Activated T-helper 2 cell treated with anti-CD3 and anti-CD28 coated beads, Interferon-gamma antibody, Interleukin-2, Interleukin-4, amounts not matched to agents 10 μg/mL and 5 μg/mL and 100 μg/mL, durations not matched to agents 14 hours and 24 hours and 36 hours (primary cell): ENCODE measurements at regions not wholly inside any gene's neighbourhood (a gene's known extent, or its start where the extent isn't known, plus 50 kb on each side); places are given as distances from the start of the nearest gene placed in this dataset.
"Not testable (repeated sequence)": the region's sequence is repeated elsewhere in the genome, so short reads cannot be mapped to it uniquely, and the experiment has no call there.

Experiments
- DNase-seq: peaks from one replicate; pipeline ENCODE4 v3.0.0; 2021; ENCODE audit warnings: low spot score
- H3K27ac Mint-ChIP-seq: one replicate; pipeline ENCODE4 v1.8.0; 2021; ENCODE audit warnings: mixed read lengths
- H3K27me3 Mint-ChIP-seq: one replicate; pipeline ENCODE4 v1.8.0; 2021; ENCODE audit warnings: low read depth, mixed read lengths
- H3K36me3 Mint-ChIP-seq: one replicate; pipeline ENCODE4 v1.8.0; 2021; ENCODE audit warnings: low read depth, mixed read lengths
- H3K4me1 Mint-ChIP-seq: one replicate; pipeline ENCODE4 v1.8.0; 2021; ENCODE audit warnings: low read depth, mixed read lengths
- H3K4me3 Mint-ChIP-seq: one replicate; pipeline ENCODE4 v1.8.0; 2021; ENCODE audit warnings: low read depth, mild to moderate bottlenecking, moderate library complexity, mixed read lengths
- H3K9me3 Mint-ChIP-seq: one replicate; pipeline ENCODE4 v1.8.0; 2021; ENCODE audit warnings: mixed read lengths
- intact Hi-C: fragments of 100-400 bp; cut with micrococcal nuclease; formaldehyde crosslinking; loops from one replicate; pipeline ENCODE4 v1.15.1; 2023

DNA sequence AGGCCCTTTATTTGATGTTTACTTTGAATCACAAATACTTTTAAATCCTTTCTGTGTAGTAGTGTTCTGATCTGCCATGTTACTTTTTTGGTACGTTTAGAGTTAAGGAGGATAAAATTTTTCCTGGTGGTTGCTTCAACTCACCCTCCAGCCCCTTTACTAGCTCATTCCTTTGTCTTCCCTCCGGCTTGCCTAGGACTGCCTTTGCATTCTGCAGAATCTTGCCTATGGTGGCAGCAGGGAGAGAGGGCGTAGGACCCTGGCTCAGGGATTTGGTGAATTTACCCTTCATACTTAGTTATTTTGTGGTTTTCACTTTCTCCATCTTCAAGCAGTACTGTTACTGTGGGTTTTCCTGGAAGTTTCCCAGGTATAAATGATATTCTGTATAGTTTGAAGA, 833.5 kb downstream of the XPNPEP1 start:
- Mint-ChIP-seq H3K36me3 (no peaks in the 10 kb centered on the region), H3K27ac (no peak overlapping the region), H3K4me1 (no peaks in the 10 kb centered on the region), H3K9me3 (peaks cover 30% of the 10 kb centered on the region), H3K27me3 (no peaks in the 10 kb centered on the region), H3K4me3 (no peak overlapping the region)
- no peak for DNase-seq
- intact Hi-C loops, result no loop called here

DNA sequence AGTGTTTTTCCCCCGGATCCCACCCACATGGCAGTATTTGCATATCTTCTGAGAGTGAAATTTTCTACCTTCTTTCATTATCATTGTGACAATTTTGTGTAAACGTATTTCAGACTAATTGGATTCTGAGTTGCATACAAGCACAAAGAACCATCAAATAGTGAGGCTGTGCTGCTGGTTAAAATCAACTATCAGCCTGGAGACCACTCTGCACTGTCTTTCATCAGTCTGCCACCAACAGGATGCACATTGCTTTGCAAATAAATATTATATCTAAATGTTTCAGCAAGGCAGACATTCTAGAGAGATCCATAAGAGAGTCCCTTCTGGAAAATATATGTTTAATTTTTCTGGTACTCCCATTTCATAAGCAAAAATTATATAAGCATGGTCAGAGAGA, 851.8 kb downstream of the XPNPEP1 start:
- H3K9me3 Mint-ChIP-seq, result peaks cover 8% of the 10 kb centered on the region
- no peak for DNase-seq
- intact Hi-C loops, result no loop called here
- no peak overlapping the region for H3K4me3 Mint-ChIP-seq
- no peaks in the 10 kb centered on the region for H3K4me1 Mint-ChIP-seq
- H3K27ac Mint-ChIP-seq, result no peak overlapping the region
- H3K27me3 Mint-ChIP-seq, result no peaks in the 10 kb centered on the region
- H3K36me3 Mint-ChIP-seq, result no peaks in the 10 kb centered on the region

DNA sequence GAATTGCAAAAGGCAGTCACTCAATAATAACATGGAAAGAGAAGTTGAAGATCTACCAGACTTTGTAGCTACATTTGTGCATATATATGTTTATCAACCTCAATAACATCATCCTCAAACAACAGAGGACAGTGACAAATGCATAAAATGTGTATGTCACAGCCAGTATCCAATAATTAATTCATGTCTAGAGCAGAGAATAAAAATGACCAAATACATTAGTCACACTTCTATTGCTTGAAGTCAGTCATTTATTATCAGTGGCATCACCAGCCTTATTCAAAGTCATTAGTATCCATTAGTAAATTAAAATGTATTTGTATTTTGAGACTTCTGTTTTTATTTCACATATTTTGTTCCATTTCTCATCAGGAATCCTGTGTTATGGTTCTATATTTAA, 852.8 kb downstream of the XPNPEP1 start:
- Mint-ChIP-seq H3K27ac (no peak overlapping the region), H3K27me3 (no peaks in the 10 kb centered on the region), H3K9me3 (peaks cover 13% of the 10 kb centered on the region), H3K36me3 (no peaks in the 10 kb centered on the region), H3K4me1 (no peaks in the 10 kb centered on the region), H3K4me3 (no peak overlapping the region)
- intact Hi-C loops, result no loop called here
- no peak for DNase-seq

- H3K27ac Mint-ChIP-seq, result no peak overlapping the region
- no peak overlapping the region for H3K4me3 Mint-ChIP-seq
- intact Hi-C loops, result no loop called here
- no peaks in the 10 kb centered on the region for H3K4me1 Mint-ChIP-seq
- no peaks in the 10 kb centered on the region for H3K27me3 Mint-ChIP-seq
- H3K36me3 Mint-ChIP-seq, result no peaks in the 10 kb centered on the region
- peaks cover 23% of the 10 kb centered on the region for H3K9me3 Mint-ChIP-seq
- DNase-seq, result no peak
Observed at GRCh38 chr10:109067031-109067430, 856.3 kb downstream of the XPNPEP1 start.

GRCh38 chr10:109065821-109066220, 857.5 kb downstream of the XPNPEP1 start:
- intact Hi-C loops, result no loop called here

GRCh38 chr10:109062371-109062770, 860.9 kb downstream of the XPNPEP1 start:
- H3K4me1 Mint-ChIP-seq, result no peaks in the 10 kb centered on the region
- H3K27ac Mint-ChIP-seq, result no peak overlapping the region
- H3K4me3 Mint-ChIP-seq, result no peak overlapping the region
- H3K36me3 Mint-ChIP-seq, result no peaks in the 10 kb centered on the region
- peaks cover 19% of the 10 kb centered on the region for H3K9me3 Mint-ChIP-seq
- H3K27me3 Mint-ChIP-seq, result no peaks in the 10 kb centered on the region
- DNase-seq, result no peak
- intact Hi-C loops, result no loop called here

More at GRCh38 chr10:109065821-109066220, 857.5 kb downstream of the XPNPEP1 start:
- H3K4me3 Mint-ChIP-seq, result no peak overlapping the region
- peaks cover 23% of the 10 kb centered on the region for H3K9me3 Mint-ChIP-seq
- DNase-seq, result no peak
- H3K27me3 Mint-ChIP-seq, result no peaks in the 10 kb centered on the region
- no peaks in the 10 kb centered on the region for H3K36me3 Mint-ChIP-seq
- no peaks in the 10 kb centered on the region for H3K4me1 Mint-ChIP-seq
- no peak overlapping the region for H3K27ac Mint-ChIP-seq

GRCh38 chr10:109055243-109055642, 868.1 kb downstream of the XPNPEP1 start:
- H3K27ac Mint-ChIP-seq, result no peak overlapping the region
- H3K27me3 Mint-ChIP-seq, result no peaks in the 10 kb centered on the region
- intact Hi-C loops, result no loop called here
- H3K4me1 Mint-ChIP-seq, result no peaks in the 10 kb centered on the region
- H3K9me3 Mint-ChIP-seq, result no peaks in the 10 kb centered on the region
- no peak overlapping the region for H3K4me3 Mint-ChIP-seq
- DNase-seq, result no peak
- H3K36me3 Mint-ChIP-seq, result no peaks in the 10 kb centered on the region

DNA sequence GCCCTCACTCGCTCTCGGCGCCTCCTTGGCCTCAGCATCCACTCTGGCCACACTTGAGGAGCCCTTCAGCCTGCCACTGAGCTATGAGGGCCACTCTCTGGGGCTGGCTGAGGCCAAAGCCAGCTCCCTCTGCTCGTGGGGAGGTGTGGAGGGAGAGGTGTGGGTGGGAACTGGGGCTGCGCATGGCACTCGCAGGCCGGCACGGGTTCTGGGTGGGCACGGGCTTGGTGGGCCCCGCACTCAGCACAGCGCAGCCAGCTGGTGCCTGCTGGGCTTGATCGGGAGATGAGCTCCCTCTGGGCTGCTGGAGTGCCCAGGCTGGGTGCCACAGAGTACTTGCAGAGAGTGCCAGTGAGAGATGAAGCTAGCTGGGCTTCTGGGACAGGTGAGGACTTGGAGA, 875.5 kb downstream of the XPNPEP1 start:
- Mint-ChIP-seq H3K9me3 (peaks cover 14% of the 10 kb centered on the region), H3K27me3 (no peaks in the 10 kb centered on the region), H3K4me3 (no peak overlapping the region), H3K4me1 (no peaks in the 10 kb centered on the region), H3K36me3 (no peaks in the 10 kb centered on the region), H3K27ac (no peak overlapping the region)
- intact Hi-C loops, result no loop called here
- no peak for DNase-seq

- H3K4me3 Mint-ChIP-seq, DNase-seq, intact Hi-C loops, H3K4me1 Mint-ChIP-seq, H3K27ac Mint-ChIP-seq, H3K36me3 Mint-ChIP-seq, H3K27me3 Mint-ChIP-seq: not testable (repeated sequence)
- peaks cover 21% of the 10 kb centered on the region for H3K9me3 Mint-ChIP-seq
Observed at GRCh38 chr10:109046427-109046826, 876.9 kb downstream of the XPNPEP1 start.

- no peak overlapping the region for H3K4me3 Mint-ChIP-seq
- H3K4me1 Mint-ChIP-seq, result no peaks in the 10 kb centered on the region
- no peak for DNase-seq
- peaks cover 18% of the 10 kb centered on the region for H3K9me3 Mint-ChIP-seq
- no peaks in the 10 kb centered on the region for H3K36me3 Mint-ChIP-seq
- no peaks in the 10 kb centered on the region for H3K27me3 Mint-ChIP-seq
- intact Hi-C loops, result no loop called here
- no peak overlapping the region for H3K27ac Mint-ChIP-seq
Observed at GRCh38 chr10:109040622-109041021, 882.7 kb downstream of the XPNPEP1 start.

GRCh38 chr10:109037978-109038377, 885.3 kb downstream of the XPNPEP1 start:
- Mint-ChIP-seq H3K27ac (no peak overlapping the region), H3K9me3 (peaks cover 15% of the 10 kb centered on the region), H3K36me3 (no peaks in the 10 kb centered on the region), H3K4me1 (no peaks in the 10 kb centered on the region), H3K27me3 (no peaks in the 10 kb centered on the region), H3K4me3 (no peak overlapping the region)
- intact Hi-C loops, result no loop called here
- DNase-seq, result no peak

DNA sequence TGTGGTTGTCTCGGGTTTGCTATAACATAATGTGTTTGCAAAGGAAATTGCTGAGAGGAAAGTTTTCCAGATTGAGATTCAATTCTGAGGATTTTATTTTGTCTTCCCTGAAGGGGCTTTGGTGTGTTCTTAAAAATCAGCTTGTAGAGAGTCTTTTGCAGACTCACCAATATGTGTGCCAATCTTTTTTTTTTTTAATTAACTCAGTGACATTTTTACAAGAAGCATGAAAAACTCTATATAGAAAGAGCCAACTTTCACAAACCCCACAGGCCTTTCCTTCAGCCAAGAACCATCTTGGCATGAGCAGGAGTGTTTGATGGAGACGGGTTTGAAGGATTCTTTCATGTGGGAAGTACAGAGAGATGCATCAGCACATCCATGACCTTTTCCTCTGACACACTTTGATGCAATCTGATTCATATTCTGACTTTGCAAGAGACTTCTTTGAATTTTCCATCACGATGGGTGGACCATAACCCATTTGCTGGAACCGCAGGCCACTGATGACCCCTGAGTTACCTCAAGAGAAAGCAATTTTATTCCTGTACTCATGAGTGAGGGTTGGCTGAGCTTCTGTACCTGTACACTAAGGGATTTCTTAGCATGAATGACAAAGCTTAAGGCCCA, 892.6 kb downstream of the XPNPEP1 start:
- H3K9me3 Mint-ChIP-seq, result no peaks in the 10 kb centered on the region
- H3K36me3 Mint-ChIP-seq, result no peaks in the 10 kb centered on the region
- no peak overlapping the region for H3K4me3 Mint-ChIP-seq
- no peaks in the 10 kb centered on the region for H3K4me1 Mint-ChIP-seq
- H3K27me3 Mint-ChIP-seq, result no peaks in the 10 kb centered on the region
- no peak overlapping the region for H3K27ac Mint-ChIP-seq
- intact Hi-C loops, result no loop called here
- DNase-seq, result no peak

GRCh38 chr10:109029870-109030269, 893.4 kb downstream of the XPNPEP1 start:
- no peaks in the 10 kb centered on the region for H3K9me3 Mint-ChIP-seq
- H3K4me1 Mint-ChIP-seq, result no peaks in the 10 kb centered on the region
- intact Hi-C loops, result no loop called here
- H3K4me3 Mint-ChIP-seq, result no peak overlapping the region
- no peaks in the 10 kb centered on the region for H3K27me3 Mint-ChIP-seq
- no peak for DNase-seq
- no peaks in the 10 kb centered on the region for H3K36me3 Mint-ChIP-seq
- no peak overlapping the region for H3K27ac Mint-ChIP-seq
